GM12878 (cell line): ENCODE measurements at regions not wholly inside any gene's neighbourhood (a gene's known extent, or its start where the extent isn't known, plus 50 kb on each side); places are given as distances from the start of the nearest gene placed in this dataset.

Experiments
- ATAC-seq: fragments of 200-7000 bp; cut with Tn5 transposase; 3 replicates; pipeline ENCODE4 v1.9.1; 2020; ENCODE audit warnings: mild to moderate bottlenecking, moderate library complexity
- BruUV-seq: library from RNA; stranded (reverse); fragments of 400-500 nt; replicated peaks from 2 replicates; lab custom pipeline; 2021; lab: Mats Ljungman, UMichigan
- CTCF ChIA-PET: fragments of 300-600 bp; sonication (Branson Sonifier 250); formaldehyde crosslinking; extraction: SDS; loops from one replicate; lab custom pipeline; 2021; ENCODE audit warnings: inconsistent platforms; lab: Yijun Ruan, JAX
- POLR2A ChIA-PET: fragments of 350-600 bp; formaldehyde crosslinking; extraction: SDS; loops from one replicate; lab custom pipeline; 2021; ENCODE audit warnings: inconsistent platforms; lab: Charles Lee
- RAD21 ChIA-PET: fragments of 300-600 bp; sonication (Branson Sonifier 250); formaldehyde crosslinking; loops from one replicate; lab custom pipeline; 2023; ENCODE audit warnings: antibody characterized with exemption; ENCODE audit not compliant: unreplicated experiment; lab: Charles Lee
- SMC1A ChIA-PET: fragments of 300-600 bp; sonication (Branson Sonifier 250); formaldehyde crosslinking; loops from one replicate; lab custom pipeline; 2023; ENCODE audit not compliant: unreplicated experiment, uncharacterized antibody; lab: Charles Lee
- DNase-seq: peaks from one replicate; pipeline ENCODE4 v3.0.0-alpha.2; 2011; ENCODE audit warnings: low read depth, low spot score
- FAIRE-seq: peaks from 3 replicates; lab custom pipeline; 2011; peaks lifted over from hg19 to GRCh38; lab: Jason Lieb, UNC
- H2AFZ ChIP-seq: 2 replicates; pipeline ENCODE4 v1.6.0; 2011; ENCODE audit warnings: low read depth, low read length, control low read depth; ENCODE audit not compliant: control insufficient read depth
- H3K27ac ChIP-seq: 2 replicates; pipeline ENCODE4 v1.5.1; 2011; ENCODE audit warnings: control low read depth; ENCODE audit not compliant: control insufficient read depth, insufficient read depth
- H3K27me3 ChIP-seq, 2 experiments: replicated peaks in 1 of 2; 2 replicates each; pipeline versions ENCODE4 v1.6.0 to v1.6.1; 2011; ENCODE audit warnings: low read length in 1 of 2; ENCODE audit not compliant: control insufficient read depth in 2 of 2, insufficient read depth in 2 of 2
- H3K36me3 ChIP-seq, 2 experiments: 2 replicates each; pipeline ENCODE4 v1.5.1; 2011; ENCODE audit warnings: low read length in 1 of 2; ENCODE audit not compliant: control insufficient read depth in 2 of 2, insufficient read depth in 2 of 2
- H3K4me1 ChIP-seq: 2 replicates; pipeline ENCODE4 v1.6.1; 2011; ENCODE audit warnings: mild to moderate bottlenecking, low read length, moderate library complexity, mixed read lengths; ENCODE audit not compliant: control insufficient read depth, insufficient read depth
- H3K4me2 ChIP-seq: 2 replicates; pipeline ENCODE4 v1.6.0; 2011; ENCODE audit warnings: control low read depth; ENCODE audit not compliant: control insufficient read depth, insufficient read depth
- H3K4me3 ChIP-seq: fragments of 200-600 bp; sonication (generic); 2 replicates; pipeline ENCODE4 v1.5.1; 2016
- H3K79me2 ChIP-seq: 2 replicates; pipeline ENCODE4 v1.6.0; 2011; ENCODE audit warnings: low read length; ENCODE audit not compliant: control insufficient read depth, insufficient read depth
- H3K9ac ChIP-seq: 2 replicates; pipeline ENCODE4 v1.8.0; 2011; ENCODE audit warnings: low read length, control low read depth, mixed read lengths; ENCODE audit not compliant: control insufficient read depth, insufficient read depth
- H3K9me3 ChIP-seq: replicated peaks from 3 replicates; pipeline ENCODE4 v1.5.1; 2011; ENCODE audit warnings: mild to moderate bottlenecking, low read length; ENCODE audit not compliant: control insufficient read depth, insufficient read depth
- H4K20me1 ChIP-seq: 2 replicates; pipeline ENCODE4 v1.6.0; 2011; ENCODE audit not compliant: control insufficient read depth, insufficient read depth
- BMI1 ChIP-seq: fragments of 450-650 bp; IDR thresholded peaks from 2 replicates; pipeline ENCODE4 v1.6.1; 2016; ENCODE audit warnings: mild to moderate bottlenecking, moderate library complexity, borderline replicate concordance
- CTCF ChIP-seq, 3 experiments: IDR thresholded peaks in 2 of 3; conservative IDR thresholded peaks in 1 of 3; 2 replicates each; pipeline ENCODE4 v1.5.1; 2011; ENCODE audit warnings: low read depth in 3 of 3, low read length in 3 of 3, mild to moderate bottlenecking in 3 of 3, control low read depth in 2 of 3, moderate library complexity in 2 of 3, inconsistent platforms in 1 of 3, mixed read lengths in 1 of 3; ENCODE audit not compliant: control insufficient read depth in 2 of 3, insufficient read depth in 1 of 3; ENCODE audit errors: extremely low read depth in 1 of 3
- FOXM1 ChIP-seq: IDR thresholded peaks from 2 replicates; pipeline ENCODE4 v1.6.1; 2012; ENCODE audit warnings: low read depth, mild to moderate bottlenecking, inconsistent platforms, low read length, moderate library complexity
- MYC ChIP-seq: IDR thresholded peaks from 2 replicates; pipeline ENCODE4 v1.6.1; 2011; ENCODE audit warnings: mild to moderate bottlenecking, low read length, moderate library complexity, inconsistent platforms; ENCODE audit not compliant: insufficient read depth, insufficient replicate concordance, insufficient read length, severe bottlenecking
- PAX8 ChIP-seq: fragments of 450-650 bp; IDR thresholded peaks from 2 replicates; pipeline ENCODE4 v1.6.1; 2017; ENCODE audit warnings: mild to moderate bottlenecking, moderate library complexity
- POU2F2 ChIP-seq: IDR thresholded peaks from 3 replicates; pipeline ENCODE4 v1.6.1; 2011; ENCODE audit warnings: low read depth, mild to moderate bottlenecking, low read length, borderline replicate concordance
- PRDM15 ChIP-seq: fragments of 450-650 bp; formaldehyde crosslinking; IDR thresholded peaks from 2 replicates; pipeline ENCODE4 v1.4.0; 2020; ENCODE audit warnings: mild to moderate bottlenecking, moderate library complexity
- RUNX3 ChIP-seq: IDR thresholded peaks from 2 replicates; pipeline ENCODE4 v1.6.1; 2012; ENCODE audit warnings: low read length, inconsistent platforms
- SRF ChIP-seq, 2 experiments: IDR thresholded peaks; 2 replicates each; pipeline ENCODE4 v1.6.1; 2011; ENCODE audit warnings: low read depth in 2 of 2, low read length in 2 of 2, mild to moderate bottlenecking in 1 of 2, moderate library complexity in 1 of 2
- STAT1 ChIP-seq: fragments of 450-650 bp; conservative IDR thresholded peaks from 2 replicates; pipeline ENCODE4 v1.6.1; 2014; ENCODE audit warnings: antibody characterized with exemption, mild to moderate bottlenecking
- ZZZ3 ChIP-seq: IDR thresholded peaks from 2 replicates; pipeline ENCODE4 v1.6.1; 2011; ENCODE audit warnings: low read depth; ENCODE audit not compliant: control insufficient read depth, insufficient read length
- WGBS: methylation state at CpG from one replicate; pipeline ENCODE4 v1.1.6; 2016; ENCODE audit warnings: low lambda C conversion rate; ENCODE audit not compliant: insufficient replicate concordance, insufficient coverage; ENCODE audit errors: missing lambda C conversion rate; 5-methylcytosine and 5-hydroxymethylcytosine counted together
- in situ Hi-C: fragments of 300-500 bp; cut with MboI; formaldehyde crosslinking; loops from 9 replicates; pipeline ENCODE4 v1.14.3; 2018; ENCODE audit warnings: mixed read lengths
- intact Hi-C: fragments of 100-400 bp; cut with micrococcal nuclease; formaldehyde crosslinking; loops from one replicate; pipeline ENCODE4 v1.14.2; 2022; ENCODE audit not compliant: unreplicated experiment

- RAD21 ChIA-PET: no interaction called here
- BruUV-seq: no TSS peak
- H3K9me3 ChIP-seq: no peaks in the 10 kb centered on the region
- H3K27ac ChIP-seq: no peak overlapping the region
- in situ Hi-C loops: no loop called here
- no peaks in the 10 kb centered on the region for H3K36me3 ChIP-seq
- no peak overlapping the region for H3K4me3 ChIP-seq
- POLR2A ChIA-PET: no interaction called here
- no peaks in the 10 kb centered on the region for H3K79me2 ChIP-seq
- no peak overlapping the region for H2AFZ ChIP-seq
- WGBS: 36% methylated on average over 2 of the region's 3 CpGs
- H3K4me2 ChIP-seq: no peak overlapping the region
- H3K27me3 ChIP-seq: no peaks in the 10 kb centered on the region
- no peak for DNase-seq
- no peak overlapping the region for H3K9ac ChIP-seq
- no peak for ATAC-seq
- H4K20me1 ChIP-seq: no peaks in the 10 kb centered on the region
- intact Hi-C loops: no loop called here
- no peak for TF ChIP-seq FOXM1
- no peak for TF ChIP-seq PAX8
- no peak for TF ChIP-seq RUNX3
- no peak for TF ChIP-seq MYC
- no peak for TF ChIP-seq STAT1
- TF ChIP-seq SRF (IDR thresholded peaks at IDR 0.05; ENCODE audit: low read depth in 2 of 2, low read length in 2 of 2): no peak
- TF ChIP-seq ZZZ3: no peak
- no peaks in the 10 kb centered on the region for H3K4me1 ChIP-seq
- FAIRE-seq: no peak
- CTCF ChIA-PET: no interaction called here
- SMC1A ChIA-PET: no interaction called here
These were observed 241.4 kb downstream of the CSNK1G3 start for GRCh38 chr5:123753180-123753936.

- intact Hi-C loops (no loop called here), in situ Hi-C loops (no loop called here)
- Histone ChIP-seq H4K20me1 (no peaks in the 10 kb centered on the region), H3K4me3 (no peak overlapping the region), H3K79me2 (no peaks in the 10 kb centered on the region), H3K4me1 (no peaks in the 10 kb centered on the region), H3K27ac (no peak overlapping the region), H3K9me3 (no peaks in the 10 kb centered on the region), H2AFZ (no peak overlapping the region), H3K27me3 (no peaks in the 10 kb centered on the region), H3K36me3 (no peaks in the 10 kb centered on the region), H3K4me2 (no peak overlapping the region), H3K9ac (no peak overlapping the region)
- FAIRE-seq (no peak), ATAC-seq (no peak), DNase-seq (no peak)
- CTCF ChIA-PET: no interaction called here
- WGBS: 67% methylated on average over 5 of the region's 5 CpGs
- RAD21 ChIA-PET: no interaction called here
- BruUV-seq: no TSS peak
- POLR2A ChIA-PET: no interaction called here
- SMC1A ChIA-PET: no interaction called here
- TF ChIP-seq BMI1 (no peak), CTCF (IDR thresholded peaks at IDR 0.05 in 2 of 3, conservative IDR thresholded peaks at IDR 0.05 in 1 of 3; ENCODE audit: control insufficient read depth in 2 of 3, extremely low read depth in 1 of 3, insufficient read depth in 1 of 3, low read depth in 3 of 3, low read length in 3 of 3) (no peak), PRDM15 (CRISPR knock-in tag) (no peak), POU2F2 (no peak)
These were observed 240.7 kb downstream of the CSNK1G3 start for GRCh38 chr5:123752552-123753179.
